ENCODE measurements at regions not wholly inside any gene's neighbourhood (a gene's known extent, or its start where the extent isn't known, plus 50 kb on each side); places are given as distances from the start of the nearest gene placed in this dataset.
"Not testable (repeated sequence)": the region's sequence is repeated elsewhere in the genome, so short reads cannot be mapped to it uniquely, and the experiment has no call there.

GRCh38 chr21:17738176-17738953 lies 80.8 kb downstream of the C21orf91 start:
- no peak for DNase-seq (ENCODE audit: low spot score)

GRCh38 chr21:17736072-17736471 lies 83.1 kb downstream of the C21orf91 start:
- DNase-seq (ENCODE audit: low spot score) = no peak

GRCh38 chr21:17733209-17733608 lies 85.9 kb downstream of the C21orf91 start:
- DNase-seq (ENCODE audit: low spot score) = no peak

- DNase-seq (ENCODE audit: low spot score) = no peak
Measured at GRCh38 chr21:17732306-17732705, 86.8 kb downstream of the C21orf91 start.

GRCh38 chr21:17731554-17731953 lies 87.6 kb downstream of the C21orf91 start:
- DNase-seq (ENCODE audit: low spot score) = no peak

- no peak for DNase-seq (ENCODE audit: low spot score)
Measured at GRCh38 chr21:17730782-17731181, 88.4 kb downstream of the C21orf91 start.

- no peak for DNase-seq (ENCODE audit: low spot score)
Measured at GRCh38 chr21:17729455-17729854, 89.7 kb downstream of the C21orf91 start.

GRCh38 chr21:17727361-17727760 lies 91.8 kb downstream of the C21orf91 start:
- no peak for DNase-seq (ENCODE audit: low spot score)

GRCh38 chr21:17726047-17726829 lies 92.9 kb downstream of the C21orf91 start:
- peak; percentile 47 for DNase-seq (ENCODE audit: low spot score)

- no peak for DNase-seq (ENCODE audit: low spot score)
Measured at GRCh38 chr21:17725339-17725738, 93.8 kb downstream of the C21orf91 start.

GRCh38 chr21:17712887-17713286 lies 100.2 kb upstream of the BTG3 start:
- DNase-seq (ENCODE audit: low spot score) = no peak

GRCh38 chr21:17711896-17712295 lies 99.2 kb upstream of the BTG3 start:
- DNase-seq (ENCODE audit: low spot score) = no peak

GRCh38 chr21:17709266-17709611 lies 96.5 kb upstream of the BTG3 start:
- DNase-seq (ENCODE audit: low spot score) = no peak

- DNase-seq (ENCODE audit: low spot score) = no peak
Measured at GRCh38 chr21:17708522-17709265, 96.0 kb upstream of the BTG3 start.

GRCh38 chr21:17699524-17700189 lies 87.0 kb upstream of the BTG3 start:
- no peak for DNase-seq (ENCODE audit: low spot score)

GRCh38 chr21:17697473-17697872 lies 84.8 kb upstream of the BTG3 start:
- no peak for DNase-seq (ENCODE audit: low spot score)

- not testable (repeated sequence) for DNase-seq (ENCODE audit: low spot score)
Measured at GRCh38 chr21:17694416-17694815, 81.7 kb upstream of the BTG3 start.

GRCh38 chr21:17693801-17694200 lies 81.1 kb upstream of the BTG3 start:
- DNase-seq (ENCODE audit: low spot score) = no peak

GRCh38 chr21:17690078-17690494 lies 77.4 kb upstream of the BTG3 start:
- DNase-seq (ENCODE audit: low spot score) = no peak

- no peak for DNase-seq (ENCODE audit: low spot score)
Measured at GRCh38 chr21:17688912-17689874, 76.5 kb upstream of the BTG3 start.

GRCh38 chr21:17682924-17683323 lies 70.2 kb upstream of the BTG3 start:
- no peak for DNase-seq (ENCODE audit: low spot score)
